ENCODE measurements at regions not wholly inside any gene's neighbourhood (a gene's known extent, or its start where the extent isn't known, plus 50 kb on each side); places are given as distances from the start of the nearest gene placed in this dataset.
"Not testable (repeated sequence)": the region's sequence is repeated elsewhere in the genome, so short reads cannot be mapped to it uniquely, and the experiment has no call there.

DNA sequence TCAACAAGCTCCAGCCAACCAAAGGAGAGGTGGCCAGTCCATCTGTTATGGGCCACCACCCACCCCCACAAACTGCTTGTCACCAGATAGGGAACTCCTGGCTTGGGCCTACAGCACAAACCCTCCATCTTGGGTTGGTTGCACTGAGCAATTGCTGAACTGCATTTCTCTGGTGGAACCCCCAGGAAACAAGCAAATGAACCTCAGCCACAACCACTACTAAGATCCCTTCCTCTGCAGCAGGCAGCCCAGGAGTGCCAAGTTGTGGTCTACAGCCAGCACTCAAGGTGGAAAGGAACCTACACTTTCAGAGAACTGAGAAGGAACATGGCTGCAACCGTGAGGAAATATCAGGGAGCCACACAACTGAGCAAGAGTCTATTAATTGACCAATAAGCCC lies 171.6 kb downstream of the TMEM200A start:
- Mint-ChIP-seq H3K9me3 (peaks cover 2 to 39% (median 32%) of the 10 kb centered on the region in 8 donors), H3K4me3 (peak overlapping the region in 1 of 8 donors; percentile 15), H3K36me3 (peaks cover 19 to 26% of the 10 kb centered on the region in 2 donors), H3K4me1 (peaks cover 3 to 19% (median 10%) of the 10 kb centered on the region in 4 donors), H3K27ac (peak overlapping the region in 1 of 7 donors; percentile 44), H3K27me3 (peaks cover 0 to 1% of the 10 kb centered on the region in 2 donors)
- ChIA-PET POLR2A (ENCODE audit: partially characterized antibody) (no interaction called here), CTCF (ENCODE audit: partially characterized antibody) (no interaction called here)
- Histone ChIP-seq H3K36me3 (ENCODE audit: insufficient read depth, low read length) (no peaks in the 10 kb centered on the region), H3K9me3 (ENCODE audit: control insufficient read depth in 1 of 2, low read length in 2 of 2) (peaks cover 0 to 3% of the 10 kb centered on the region in 2 donors), H3K4me3 (ENCODE audit: low read length in 2 of 2) (no peak overlapping the region), H3K27me3 (ENCODE audit: insufficient read depth, low read length) (no peaks in the 10 kb centered on the region), H3K4me1 (ENCODE audit: insufficient read depth, low read length) (peaks cover 8% of the 10 kb centered on the region), H3K27ac (ENCODE audit: low read depth, low read length) (no peak overlapping the region)
- no peak for DNase-seq
- intact Hi-C loops (cut with micrococcal nuclease) = no loop called here

DNA sequence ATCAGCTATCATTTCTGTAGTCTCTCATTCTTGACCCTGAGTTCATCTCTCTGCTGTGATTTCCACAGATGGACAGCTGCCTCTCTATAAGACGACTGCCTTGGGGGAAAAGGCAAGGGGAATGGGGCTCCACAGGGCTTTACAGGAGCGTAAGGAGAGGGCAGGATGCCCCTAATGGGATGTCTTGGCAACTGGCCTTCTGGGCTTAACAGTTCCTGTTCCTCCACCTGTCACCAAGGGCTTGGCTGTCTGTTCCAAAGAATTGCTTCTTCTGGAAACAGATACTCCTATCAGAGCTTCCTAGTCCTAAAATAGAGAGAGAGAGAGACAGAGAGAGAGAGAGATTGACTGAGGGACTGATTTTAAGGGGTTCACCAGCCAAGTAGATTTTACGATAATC lies 181.9 kb downstream of the TMEM200A start:
- H3K27me3 ChIP-seq (ENCODE audit: insufficient read depth, low read length) = no peaks in the 10 kb centered on the region
- ChIA-PET POLR2A (ENCODE audit: partially characterized antibody) (no interaction called here), CTCF (ENCODE audit: partially characterized antibody) (no interaction called here)
- no peak overlapping the region for H3K27ac ChIP-seq (ENCODE audit: low read depth, low read length)
- intact Hi-C loops (cut with micrococcal nuclease) = no loop called here
- Mint-ChIP-seq H3K9me3 (peaks cover 0 to 2% (median 0%) of the 10 kb centered on the region in 8 donors), H3K4me1 (peaks cover 0 to 4% (median 3%) of the 10 kb centered on the region in 4 donors), H3K27me3 (no peaks in the 10 kb centered on the region), H3K4me3 (no peak overlapping the region), H3K27ac (no peak overlapping the region), H3K36me3 (no peaks in the 10 kb centered on the region)
- no peak overlapping the region for H3K4me3 ChIP-seq (ENCODE audit: low read length in 2 of 2)
- no peak for DNase-seq
- H3K36me3 ChIP-seq (ENCODE audit: insufficient read depth, low read length) = no peaks in the 10 kb centered on the region
- no peaks in the 10 kb centered on the region for H3K4me1 ChIP-seq (ENCODE audit: insufficient read depth, low read length)
- no peaks in the 10 kb centered on the region for H3K9me3 ChIP-seq (ENCODE audit: control insufficient read depth in 1 of 2, low read length in 2 of 2)

DNA sequence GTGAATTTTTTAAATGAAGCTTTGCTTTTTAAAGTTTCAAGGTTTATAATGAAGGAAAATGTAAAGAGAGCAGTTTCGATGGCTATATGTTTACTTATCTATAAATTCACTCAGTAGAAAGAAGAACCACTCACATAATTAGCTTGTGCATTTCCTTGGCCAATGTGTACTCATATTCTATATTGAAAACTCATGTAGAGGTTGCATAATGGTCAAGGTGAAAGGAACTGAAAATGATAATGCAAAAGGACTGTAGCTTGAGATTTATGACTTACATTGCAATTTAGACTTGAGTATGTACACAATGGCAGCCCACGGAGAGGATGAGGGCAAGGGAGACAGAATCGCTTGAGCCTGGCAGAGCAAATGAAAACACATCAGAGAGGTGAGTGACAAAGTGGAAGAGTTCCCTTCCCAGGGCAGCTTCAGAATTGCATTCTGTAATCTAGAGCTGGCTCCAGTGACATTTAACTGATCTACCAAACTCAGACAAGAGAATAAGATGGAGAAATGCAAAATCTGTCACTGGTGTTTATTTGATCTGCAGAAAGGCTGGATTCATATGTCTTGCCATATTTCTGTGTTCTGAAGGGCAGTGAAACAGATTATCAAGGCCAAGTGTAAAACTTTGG lies 191.8 kb downstream of the TMEM200A start:
- intact Hi-C loops (cut with micrococcal nuclease) = no loop called here
- Mint-ChIP-seq H3K4me1 (peaks cover 11 to 20% (median 18%) of the 10 kb centered on the region in 4 donors), H3K9me3 (peaks cover 0 to 8% (median 0%) of the 10 kb centered on the region in 8 donors), H3K27ac (no peak overlapping the region), H3K4me3 (no peak overlapping the region), H3K27me3 (no peaks in the 10 kb centered on the region), H3K36me3 (no peaks in the 10 kb centered on the region)
- no peaks in the 10 kb centered on the region for H3K9me3 ChIP-seq (ENCODE audit: control insufficient read depth in 1 of 2, low read length in 2 of 2)
- no peak overlapping the region for H3K27ac ChIP-seq (ENCODE audit: low read depth, low read length)
- CTCF ChIA-PET (ENCODE audit: partially characterized antibody) = interaction anchor here (0.8 kb wide), 1 partner anchor 40 kb away, joined by 3 read pairs; no protein-coding TSS in a partner anchor
- H3K27me3 ChIP-seq (ENCODE audit: insufficient read depth, low read length) = no peaks in the 10 kb centered on the region
- H3K4me1 ChIP-seq (ENCODE audit: insufficient read depth, low read length) = peaks cover 8% of the 10 kb centered on the region
- DNase-seq = no peak
- POLR2A ChIA-PET (ENCODE audit: partially characterized antibody) = no interaction called here
- H3K36me3 ChIP-seq (ENCODE audit: insufficient read depth, low read length) = no peaks in the 10 kb centered on the region
- no peak overlapping the region for H3K4me3 ChIP-seq (ENCODE audit: low read length in 2 of 2)

DNA sequence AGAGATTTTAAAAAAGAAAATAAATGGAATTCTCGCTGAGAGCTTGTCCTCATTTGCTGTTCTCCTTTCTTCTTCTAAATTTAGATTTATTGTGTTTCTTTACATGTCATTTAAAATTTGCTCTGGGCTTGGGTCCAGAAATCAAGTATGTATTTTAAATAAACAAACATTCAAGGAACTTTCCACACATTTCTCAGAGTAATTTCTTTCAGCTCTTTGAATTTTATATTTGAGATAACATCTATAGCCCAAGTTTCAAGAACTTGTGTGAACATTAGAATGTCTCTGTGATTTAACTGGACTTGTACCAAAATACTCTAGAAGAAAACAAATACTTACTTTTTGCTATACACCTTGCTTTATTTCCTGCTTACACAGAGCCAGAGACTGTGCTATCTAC lies 192.3 kb downstream of the TMEM200A start:
- DNase-seq = no peak
- POLR2A ChIA-PET (ENCODE audit: partially characterized antibody) = no interaction called here
- Histone ChIP-seq H3K4me1 (ENCODE audit: insufficient read depth, low read length) (peaks cover 8% of the 10 kb centered on the region), H3K27ac (ENCODE audit: low read depth, low read length) (no peak overlapping the region), H3K27me3 (ENCODE audit: insufficient read depth, low read length) (no peaks in the 10 kb centered on the region), H3K36me3 (ENCODE audit: insufficient read depth, low read length) (no peaks in the 10 kb centered on the region), H3K4me3 (ENCODE audit: low read length in 2 of 2) (no peak overlapping the region), H3K9me3 (ENCODE audit: control insufficient read depth in 1 of 2, low read length in 2 of 2) (no peaks in the 10 kb centered on the region)
- Mint-ChIP-seq H3K27me3 (no peaks in the 10 kb centered on the region), H3K27ac (no peak overlapping the region), H3K9me3 (peaks cover 0 to 8% (median 0%) of the 10 kb centered on the region in 8 donors), H3K36me3 (no peaks in the 10 kb centered on the region), H3K4me3 (no peak overlapping the region), H3K4me1 (peaks cover 11 to 20% (median 17%) of the 10 kb centered on the region in 4 donors)
- intact Hi-C loops (cut with micrococcal nuclease) = no loop called here
- CTCF ChIA-PET (ENCODE audit: partially characterized antibody) = interaction anchor here (0.6 kb wide), 1 partner anchor 216 kb away, joined by 3 read pairs; no protein-coding TSS in a partner anchor

DNA sequence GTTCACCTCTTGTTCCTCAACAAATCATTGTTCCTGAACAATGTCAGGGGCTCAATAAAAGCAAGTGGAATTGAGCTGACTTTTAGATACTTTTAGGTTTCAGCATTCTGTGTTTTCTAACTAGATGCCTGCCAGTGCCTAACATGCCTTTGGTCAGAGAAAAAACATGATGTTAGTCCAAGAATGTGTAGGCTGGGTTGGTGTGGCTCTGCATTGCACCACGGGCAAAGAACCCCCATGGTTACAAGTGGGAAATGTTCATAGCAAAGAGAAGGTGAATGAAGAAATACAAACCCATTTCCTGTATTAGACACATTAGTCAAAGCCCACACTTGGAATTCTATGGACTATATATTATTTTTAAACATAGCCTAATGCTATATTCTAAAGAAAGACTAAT lies 193.3 kb downstream of the TMEM200A start:
- no peaks in the 10 kb centered on the region for H3K27me3 Mint-ChIP-seq
- no peak overlapping the region for H3K4me3 Mint-ChIP-seq

DNA sequence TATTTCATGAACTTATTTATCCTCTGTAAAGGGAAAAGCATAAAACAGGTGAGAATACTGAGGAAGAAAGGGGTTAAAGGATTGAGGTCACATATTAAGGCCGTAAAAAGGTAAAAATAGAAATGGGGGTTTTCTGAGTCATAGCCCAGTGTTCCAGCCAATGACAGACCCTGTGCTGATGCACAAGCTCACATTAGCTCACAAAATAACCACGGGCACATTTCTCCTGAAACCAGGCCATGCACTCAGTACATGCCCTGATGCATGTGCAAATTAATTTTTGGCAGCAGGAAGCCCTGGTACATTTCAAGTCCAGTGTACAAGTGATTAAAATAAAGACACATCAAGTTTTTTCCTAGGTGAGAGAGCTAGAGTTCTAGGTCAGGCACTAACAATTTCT lies 194.4 kb downstream of the TMEM200A start:
- Histone ChIP-seq H3K27ac (ENCODE audit: low read depth, low read length) (no peak overlapping the region), H3K36me3 (ENCODE audit: insufficient read depth, low read length) (no peaks in the 10 kb centered on the region), H3K4me1 (ENCODE audit: insufficient read depth, low read length) (peaks cover 8% of the 10 kb centered on the region), H3K27me3 (ENCODE audit: insufficient read depth, low read length) (no peaks in the 10 kb centered on the region), H3K9me3 (ENCODE audit: control insufficient read depth in 1 of 2, low read length in 2 of 2) (no peaks in the 10 kb centered on the region), H3K4me3 (ENCODE audit: low read length in 2 of 2) (no peak overlapping the region)
- Mint-ChIP-seq H3K4me1 (peaks cover 11 to 19% (median 17%) of the 10 kb centered on the region in 4 donors), H3K27me3 (no peaks in the 10 kb centered on the region), H3K9me3 (peaks cover 0 to 8% (median 0%) of the 10 kb centered on the region in 8 donors), H3K4me3 (no peak overlapping the region), H3K36me3 (no peaks in the 10 kb centered on the region), H3K27ac (no peak overlapping the region)
- intact Hi-C loops (cut with micrococcal nuclease) = no loop called here
- POLR2A ChIA-PET (ENCODE audit: partially characterized antibody) = no interaction called here
- DNase-seq = no peak
- CTCF ChIA-PET (ENCODE audit: partially characterized antibody) = interaction anchor here (0.6 kb wide), 1 partner anchor 26 kb away, joined by 3 read pairs; no protein-coding TSS in a partner anchor

More for the DNA sequence above, 193.3 kb downstream of the TMEM200A start:
- peaks cover 11 to 19% (median 17%) of the 10 kb centered on the region in 4 donors for H3K4me1 Mint-ChIP-seq
- no peaks in the 10 kb centered on the region for H3K27me3 ChIP-seq (ENCODE audit: insufficient read depth, low read length)
- no peak for DNase-seq
- H3K9me3 Mint-ChIP-seq = peaks cover 0 to 8% (median 0%) of the 10 kb centered on the region in 8 donors
- intact Hi-C loops (cut with micrococcal nuclease) = no loop called here
- H3K27ac ChIP-seq (ENCODE audit: low read depth, low read length) = no peak overlapping the region
- H3K36me3 ChIP-seq (ENCODE audit: insufficient read depth, low read length) = no peaks in the 10 kb centered on the region
- no peak overlapping the region for H3K27ac Mint-ChIP-seq
- H3K36me3 Mint-ChIP-seq = no peaks in the 10 kb centered on the region
- no peak overlapping the region for H3K4me3 ChIP-seq (ENCODE audit: low read length in 2 of 2)
- H3K4me1 ChIP-seq (ENCODE audit: insufficient read depth, low read length) = peaks cover 8% of the 10 kb centered on the region
- H3K9me3 ChIP-seq (ENCODE audit: control insufficient read depth in 1 of 2, low read length in 2 of 2) = no peaks in the 10 kb centered on the region
- ChIA-PET CTCF (ENCODE audit: partially characterized antibody) (no interaction called here), POLR2A (ENCODE audit: partially characterized antibody) (no interaction called here)

DNA sequence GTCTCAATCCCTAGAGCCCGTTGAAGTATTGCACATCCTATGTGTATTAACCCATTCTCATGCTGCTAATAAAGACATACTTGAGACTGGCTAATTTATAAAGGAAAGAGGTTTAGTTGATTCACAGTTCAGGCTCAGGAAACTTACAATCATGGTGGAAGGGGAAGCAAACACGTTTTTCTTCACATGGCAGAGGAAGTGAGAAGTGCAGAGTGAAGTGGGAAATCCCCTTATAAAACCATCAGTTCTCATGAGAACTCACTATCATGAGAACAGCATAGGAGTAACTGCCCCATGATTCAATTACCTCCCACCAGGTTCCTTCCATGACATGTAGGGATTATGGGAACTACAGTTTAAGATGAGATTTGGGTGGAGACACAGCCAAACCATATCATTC lies 195.3 kb downstream of the TMEM200A start:
- POLR2A ChIA-PET (ENCODE audit: partially characterized antibody); H3K4me3 ChIP-seq (ENCODE audit: low read length in 2 of 2); DNase-seq; H3K27me3 ChIP-seq (ENCODE audit: insufficient read depth, low read length); H3K27ac Mint-ChIP-seq; H3K4me3 Mint-ChIP-seq; H3K36me3 Mint-ChIP-seq; intact Hi-C loops (cut with micrococcal nuclease); H3K4me1 ChIP-seq (ENCODE audit: insufficient read depth, low read length); H3K9me3 Mint-ChIP-seq; CTCF ChIA-PET (ENCODE audit: partially characterized antibody); H3K36me3 ChIP-seq (ENCODE audit: insufficient read depth, low read length); H3K27ac ChIP-seq (ENCODE audit: low read depth, low read length); H3K9me3 ChIP-seq (ENCODE audit: control insufficient read depth in 1 of 2, low read length in 2 of 2); H3K27me3 Mint-ChIP-seq: not testable (repeated sequence)
- H3K4me1 Mint-ChIP-seq = peaks cover 11 to 19% (median 17%) of the 10 kb centered on the region in 4 donors
